ENCODE measurements at regions not wholly inside any gene's neighbourhood (a gene's known extent, or its start where the extent isn't known, plus 50 kb on each side); places are given as distances from the start of the nearest gene placed in this dataset.

- TF ChIP-seq, protein P1, sequence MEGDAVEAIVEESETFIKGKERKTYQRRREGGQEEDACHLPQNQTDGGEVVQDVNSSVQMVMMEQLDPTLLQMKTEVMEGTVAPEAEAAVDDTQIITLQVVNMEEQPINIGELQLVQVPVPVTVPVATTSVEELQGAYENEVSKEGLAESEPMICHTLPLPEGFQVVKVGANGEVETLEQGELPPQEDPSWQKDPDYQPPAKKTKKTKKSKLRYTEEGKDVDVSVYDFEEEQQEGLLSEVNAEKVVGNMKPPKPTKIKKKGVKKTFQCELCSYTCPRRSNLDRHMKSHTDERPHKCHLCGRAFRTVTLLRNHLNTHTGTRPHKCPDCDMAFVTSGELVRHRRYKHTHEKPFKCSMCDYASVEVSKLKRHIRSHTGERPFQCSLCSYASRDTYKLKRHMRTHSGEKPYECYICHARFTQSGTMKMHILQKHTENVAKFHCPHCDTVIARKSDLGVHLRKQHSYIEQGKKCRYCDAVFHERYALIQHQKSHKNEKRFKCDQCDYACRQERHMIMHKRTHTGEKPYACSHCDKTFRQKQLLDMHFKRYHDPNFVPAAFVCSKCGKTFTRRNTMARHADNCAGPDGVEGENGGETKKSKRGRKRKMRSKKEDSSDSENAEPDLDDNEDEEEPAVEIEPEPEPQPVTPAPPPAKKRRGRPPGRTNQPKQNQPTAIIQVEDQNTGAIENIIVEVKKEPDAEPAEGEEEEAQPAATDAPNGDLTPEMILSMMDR (conservative IDR thresholded peaks at IDR 0.05; ENCODE audit: control insufficient read depth, insufficient read depth, low read depth, low read length) = no peak
- DNase-seq (ENCODE audit: low read depth) = no peak
These were observed 1095.9 kb downstream of the REEP3 start for GRCh38 chr10:64617085-64617484.

GRCh38 chr10:64619102-64619501 is 1097.9 kb downstream of the REEP3 start:
- TF ChIP-seq, protein P1 (conservative IDR thresholded peaks at IDR 0.05; ENCODE audit: control insufficient read depth, insufficient read depth, low read depth, low read length) = no peak
- no peak overlapping the region for H3K4me3 ChIP-seq (ENCODE audit: control insufficient read depth, low read depth, low read length)
- no peak for DNase-seq (ENCODE audit: low read depth)

More at GRCh38 chr10:64617085-64617484, 1095.9 kb downstream of the REEP3 start:
- H3K4me3 ChIP-seq (ENCODE audit: control insufficient read depth, low read depth, low read length) = no peak overlapping the region

DNA sequence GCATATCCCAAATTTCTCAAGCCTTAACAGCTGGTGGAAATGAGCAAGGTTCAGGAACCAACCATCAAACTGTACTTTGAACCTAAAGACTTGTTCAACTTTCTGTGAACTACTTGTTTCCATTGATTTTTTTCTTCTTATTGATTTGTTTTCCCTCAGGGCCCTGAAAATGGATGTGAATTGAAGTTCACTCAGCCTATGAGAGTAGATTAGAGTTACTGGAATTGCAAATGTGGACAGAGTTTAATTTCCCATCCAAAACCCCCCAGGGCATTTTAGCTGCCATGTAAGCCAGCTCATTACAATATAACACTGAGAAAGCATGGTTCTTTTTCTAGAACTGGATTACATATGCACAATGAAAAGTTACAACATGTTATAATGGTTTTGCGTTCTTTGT is 1105.7 kb downstream of the REEP3 start:
- DNase-seq (ENCODE audit: low read depth) = no peak
- H3K4me3 ChIP-seq (ENCODE audit: control insufficient read depth, low read depth, low read length) = no peak overlapping the region
- TF ChIP-seq, protein P1 (conservative IDR thresholded peaks at IDR 0.05; ENCODE audit: control insufficient read depth, insufficient read depth, low read depth, low read length) = no peak

DNA sequence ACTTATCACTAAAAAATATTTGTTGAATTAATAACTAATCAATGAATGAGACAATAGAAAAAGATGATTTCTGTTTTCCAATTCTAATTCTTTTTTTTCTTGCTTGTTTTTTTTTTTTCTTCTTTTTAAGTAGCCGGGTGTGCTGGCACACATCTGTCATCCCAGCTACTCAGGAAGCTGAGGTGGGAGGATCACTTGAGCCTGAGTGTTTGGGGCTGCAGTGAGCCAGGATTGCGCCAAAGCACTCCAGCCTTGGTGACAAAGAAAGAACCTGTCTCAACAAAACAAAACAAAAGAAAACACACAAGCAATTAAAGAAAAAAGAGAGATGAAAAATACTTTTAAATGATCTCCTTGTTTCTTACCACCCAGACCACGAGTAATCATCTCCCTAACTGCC is 1109.3 kb downstream of the REEP3 start:
- TF ChIP-seq, protein P1 (conservative IDR thresholded peaks at IDR 0.05; ENCODE audit: control insufficient read depth, insufficient read depth, low read depth, low read length) = no peak
- DNase-seq (ENCODE audit: low read depth) = no peak
- H3K4me3 ChIP-seq (ENCODE audit: control insufficient read depth, low read depth, low read length) = no peak overlapping the region

DNA sequence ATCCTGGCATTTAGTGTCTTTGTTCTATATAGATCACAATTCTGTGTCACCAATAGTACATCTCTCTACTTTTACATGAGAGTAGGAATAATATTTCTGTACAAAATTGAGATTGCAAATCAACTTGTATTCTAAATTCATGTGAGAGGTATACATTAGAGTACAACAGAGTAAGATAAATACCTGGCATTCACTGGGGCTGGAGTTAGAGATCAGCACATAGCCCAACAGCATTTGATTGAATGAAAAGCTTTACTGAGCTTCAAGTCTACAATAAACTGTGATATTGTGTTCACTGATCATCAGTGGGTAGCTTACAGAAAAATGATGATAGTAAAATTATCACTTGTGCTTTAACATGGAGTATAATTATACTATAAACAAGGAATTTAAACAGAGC is 1114.7 kb downstream of the REEP3 start:
- H3K4me3 ChIP-seq (ENCODE audit: control insufficient read depth, low read depth, low read length) = no peak overlapping the region
- DNase-seq (ENCODE audit: low read depth) = no peak
- TF ChIP-seq, protein P1 (conservative IDR thresholded peaks at IDR 0.05; ENCODE audit: control insufficient read depth, insufficient read depth, low read depth, low read length) = no peak

DNA sequence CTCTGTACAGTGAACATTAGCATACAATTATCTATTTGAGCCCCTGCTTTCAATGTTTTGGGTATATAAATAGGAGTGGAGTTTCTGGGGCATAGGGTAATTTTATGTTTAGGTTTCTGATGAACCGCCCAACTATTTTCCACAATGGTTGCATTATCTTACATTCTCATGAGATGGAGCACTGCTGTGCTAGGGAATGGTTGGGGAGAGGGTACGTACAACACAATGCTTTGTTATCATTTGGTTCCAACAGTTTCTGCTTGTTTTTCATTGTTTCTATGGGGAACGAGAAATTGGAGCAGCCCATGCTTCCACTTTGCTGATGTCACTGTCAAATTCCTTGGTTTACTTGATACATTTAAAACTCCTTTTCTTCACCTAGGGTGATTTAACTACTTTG is 1115.3 kb downstream of the REEP3 start:
- no peak overlapping the region for H3K4me3 ChIP-seq (ENCODE audit: control insufficient read depth, low read depth, low read length)
- DNase-seq (ENCODE audit: low read depth) = no peak
- TF ChIP-seq, protein P1 (conservative IDR thresholded peaks at IDR 0.05; ENCODE audit: control insufficient read depth, insufficient read depth, low read depth, low read length) = no peak

DNA sequence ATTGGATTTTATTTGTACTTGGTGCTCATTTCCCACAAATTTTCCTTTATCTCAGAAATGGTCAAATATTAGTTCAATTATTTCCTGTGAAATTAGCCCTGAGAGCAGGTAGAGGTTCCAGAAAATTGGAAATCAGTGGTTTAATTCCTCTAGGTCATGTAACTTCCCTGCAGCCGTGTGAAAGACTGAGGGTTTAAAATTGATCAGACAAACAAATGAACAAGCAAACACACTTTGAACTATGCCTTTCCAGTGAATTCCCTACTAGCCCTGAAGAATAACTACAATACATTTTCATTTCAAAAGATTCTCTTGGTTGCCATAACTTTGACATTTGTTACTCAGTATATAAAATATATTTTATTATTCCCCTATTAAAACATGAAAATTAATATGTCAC is 1116.7 kb downstream of the REEP3 start:
- no peak overlapping the region for H3K4me3 ChIP-seq (ENCODE audit: control insufficient read depth, low read depth, low read length)
- TF ChIP-seq, protein P1 (conservative IDR thresholded peaks at IDR 0.05; ENCODE audit: control insufficient read depth, insufficient read depth, low read depth, low read length) = no peak
- DNase-seq (ENCODE audit: low read depth) = no peak

Data from fibroblast of mammary gland (primary cell).